C4-2B (cell line): ENCODE measurements at regions not wholly inside any gene's neighbourhood (a gene's known extent, or its start where the extent isn't known, plus 50 kb on each side); places are given as distances from the start of the nearest gene placed in this dataset.

ENCODE experiments used
- H3K27ac ChIP-seq: fragments of 450-650 bp; 2 replicates; pipeline ENCODE4 v1.5.1; 2017
- CTCF ChIP-seq: fragments of 450-650 bp; conservative IDR thresholded peaks from 2 replicates; pipeline ENCODE4 v1.5.1; 2017; ENCODE audit warnings: mild to moderate bottlenecking
- ZFX ChIP-seq: fragments of 450-650 bp; IDR thresholded peaks from 2 replicates; pipeline ENCODE4 v1.6.1; 2017

DNA sequence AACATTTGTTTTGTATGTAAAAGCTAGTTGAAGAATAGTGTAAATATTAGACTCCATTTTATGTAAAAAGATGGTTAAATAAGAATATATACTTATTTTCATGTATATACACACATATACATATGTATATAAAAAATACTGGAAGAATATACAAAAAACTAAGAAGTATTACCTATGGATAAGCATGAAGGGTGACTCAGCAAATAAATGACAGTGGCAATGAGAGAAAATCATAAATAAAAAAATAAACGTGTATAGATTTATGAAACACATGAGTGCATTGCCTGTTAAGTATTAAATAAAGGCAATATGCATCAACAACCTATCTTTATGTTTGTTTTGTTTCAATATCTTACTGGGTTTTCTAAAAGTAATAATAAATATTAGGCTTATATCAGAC, 435.3 kb downstream of the CYLC2 start:
- no peak overlapping the region for H3K27ac ChIP-seq
- TF ChIP-seq ZFX (no peak), CTCF (no peak)

DNA sequence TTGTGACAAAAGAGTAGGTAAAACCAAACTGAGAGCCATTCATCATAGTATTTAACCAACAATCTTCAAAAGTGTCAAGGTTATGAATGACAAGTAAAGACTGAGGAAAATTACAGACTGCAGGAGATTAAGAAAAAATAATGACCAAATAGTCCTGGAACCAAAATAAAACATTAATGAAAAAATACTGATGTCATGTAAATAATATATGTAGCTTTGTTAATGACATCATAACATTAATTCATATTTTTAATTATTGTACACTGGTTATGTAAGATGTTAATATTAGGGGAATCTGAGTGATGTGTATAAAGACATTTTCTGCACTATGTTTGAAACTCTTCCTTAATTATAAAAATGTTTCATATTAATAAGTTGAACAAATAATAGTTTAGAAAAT, 436.7 kb downstream of the CYLC2 start:
- H3K27ac ChIP-seq = no peak overlapping the region
- TF ChIP-seq CTCF = no peak
- no peak for TF ChIP-seq ZFX

DNA sequence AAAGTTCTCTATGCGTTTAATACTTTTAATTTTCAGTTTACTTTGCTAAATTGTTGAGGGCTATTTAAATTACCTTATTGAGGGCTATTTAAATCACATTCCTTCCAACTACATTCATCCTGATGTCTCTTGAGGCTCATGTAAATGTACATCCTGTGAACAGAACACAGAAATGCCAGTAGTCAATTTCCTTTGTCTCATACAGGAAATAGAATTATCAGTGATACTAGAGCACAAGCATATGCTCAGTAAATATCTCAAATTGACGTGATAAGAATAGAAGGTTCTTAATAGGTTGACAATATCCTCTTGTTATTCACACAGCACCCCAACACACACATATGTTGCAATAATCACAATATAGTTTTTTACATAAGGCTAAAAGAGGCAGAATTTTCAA, 449.0 kb downstream of the CYLC2 start:
- no peak for TF ChIP-seq CTCF
- TF ChIP-seq ZFX = no peak
- H3K27ac ChIP-seq = no peak overlapping the region

DNA sequence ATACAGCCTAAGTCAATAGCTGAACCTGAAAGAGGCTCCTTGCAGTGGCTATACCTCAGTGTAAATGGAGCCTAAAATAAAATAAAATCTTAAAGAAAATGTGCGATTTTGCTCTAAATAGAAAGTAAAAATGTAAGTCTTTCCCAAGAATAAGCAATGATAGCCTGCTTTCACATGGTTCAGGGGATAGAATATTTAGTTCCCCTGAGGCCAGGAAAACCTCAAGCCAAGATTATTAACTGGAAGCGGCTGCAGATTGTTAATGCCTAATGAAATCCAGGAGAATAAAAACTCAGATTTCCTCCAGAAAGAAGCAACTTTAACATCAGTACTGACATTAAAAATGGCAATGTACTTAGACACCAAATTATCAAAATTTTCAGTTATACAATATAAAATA, 463.7 kb downstream of the CYLC2 start:
- TF ChIP-seq ZFX = no peak
- TF ChIP-seq CTCF = no peak
- no peak overlapping the region for H3K27ac ChIP-seq

DNA sequence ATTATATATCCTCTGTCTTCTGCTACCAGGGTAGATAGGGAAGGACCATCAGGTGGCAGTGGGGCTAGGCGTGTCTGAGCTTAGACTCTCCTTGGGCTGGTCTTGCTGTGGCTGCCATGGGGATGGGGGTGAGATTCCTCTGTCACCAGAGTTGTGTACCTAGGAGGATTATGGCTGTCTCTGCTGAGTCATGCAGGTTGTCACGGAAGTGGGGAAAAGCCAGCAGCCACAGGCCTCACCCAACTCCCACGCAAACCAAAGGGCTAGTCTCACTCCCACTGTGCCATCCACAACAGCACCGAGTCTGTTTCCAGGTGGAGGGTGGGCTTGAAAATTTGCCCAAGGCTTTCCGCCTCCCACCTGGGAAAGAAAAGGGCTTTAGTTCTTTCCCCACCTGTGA, 476.1 kb downstream of the CYLC2 start:
- 0 out of 2 replicates have a peak overlapping the region, but pooled peaks have one; percentile 2 for H3K27ac ChIP-seq
- TF ChIP-seq ZFX = no peak
- no peak for TF ChIP-seq CTCF

GRCh38 chr9:103474156-103474555, 479.0 kb downstream of the CYLC2 start:
- H3K27ac ChIP-seq = no peak overlapping the region
- TF ChIP-seq CTCF (no peak), ZFX (no peak)

GRCh38 chr9:103483471-103484096, 488.5 kb downstream of the CYLC2 start:
- TF ChIP-seq ZFX = no peak
- no peak for TF ChIP-seq CTCF
- H3K27ac ChIP-seq = no peak overlapping the region
